DMS 273 treated with DMSO at 0.1 percent for 48 hours (cell line): ENCODE measurements at regions not wholly inside any gene's neighbourhood (a gene's known extent, or its start where the extent isn't known, plus 50 kb on each side); places are given as distances from the start of the nearest gene placed in this dataset.
A peak's percentile ranks its signal among the peaks of the same experiment; 100 is the strongest.
"Not testable (repeated sequence)": the region's sequence is repeated elsewhere in the genome, so short reads cannot be mapped to it uniquely, and the experiment has no call there.

Experiments used
- DNase-seq: peaks from one replicate; lab custom pipeline; 2025; lab: John Stamatoyannopoulos, UW

- no peak for DNase-seq
Measured at GRCh38 chr12:28060871-28061270, 88.3 kb upstream of the PTHLH start.

- no peak for DNase-seq
Measured at GRCh38 chr12:28063355-28063880, 90.9 kb upstream of the PTHLH start.

GRCh38 chr12:28065374-28065773 lies 92.8 kb upstream of the PTHLH start:
- DNase-seq = no peak

GRCh38 chr12:28065889-28066630 lies 93.5 kb upstream of the PTHLH start:
- no peak for DNase-seq

GRCh38 chr12:28066879-28067278 lies 94.3 kb upstream of the PTHLH start:
- no peak for DNase-seq

GRCh38 chr12:28068467-28068866 lies 95.9 kb upstream of the PTHLH start:
- DNase-seq = no peak

- DNase-seq = no peak
Measured at GRCh38 chr12:28079539-28079938, 107.0 kb upstream of the PTHLH start.

GRCh38 chr12:28082096-28082495 lies 108.2 kb upstream of the CCDC91 start:
- no peak for DNase-seq

- DNase-seq = no peak
Measured at GRCh38 chr12:28083840-28084678, 106.2 kb upstream of the CCDC91 start.

GRCh38 chr12:28086521-28087155 lies 103.6 kb upstream of the CCDC91 start:
- DNase-seq = no peak

GRCh38 chr12:28088566-28089272 lies 101.5 kb upstream of the CCDC91 start:
- no peak for DNase-seq

GRCh38 chr12:28089338-28089737 lies 100.9 kb upstream of the CCDC91 start:
- DNase-seq = peak; percentile 12

- DNase-seq = no peak
Measured at GRCh38 chr12:28090835-28091234, 99.4 kb upstream of the CCDC91 start.

GRCh38 chr12:28092396-28092795 lies 97.9 kb upstream of the CCDC91 start:
- no peak for DNase-seq

GRCh38 chr12:28096649-28097048 lies 93.6 kb upstream of the CCDC91 start:
- DNase-seq = no peak

- no peak for DNase-seq
Measured at GRCh38 chr12:28097221-28097620, 93.0 kb upstream of the CCDC91 start.

GRCh38 chr12:28099245-28099644 lies 91.0 kb upstream of the CCDC91 start:
- DNase-seq = not testable (repeated sequence)

- DNase-seq = no peak
Measured at GRCh38 chr12:28099871-28100270, 90.4 kb upstream of the CCDC91 start.

GRCh38 chr12:28100717-28101116 lies 89.5 kb upstream of the CCDC91 start:
- DNase-seq = no peak

- no peak for DNase-seq
Measured at GRCh38 chr12:28104316-28104715, 85.9 kb upstream of the CCDC91 start.

- no peak for DNase-seq
Measured at GRCh38 chr12:28104903-28105864, 85.1 kb upstream of the CCDC91 start.
